Skeletal muscle tissue (tissue), 3 donors: ENCODE measurements at regions not wholly inside any gene's neighbourhood (a gene's known extent, or its start where the extent isn't known, plus 50 kb on each side); places are given as distances from the start of the nearest gene placed in this dataset.

Experiments
- H3K27ac ChIP-seq: one replicate; pipeline ENCODE4 v1.7.0; 2013; ENCODE audit warnings: mild to moderate bottlenecking, low read depth, low read length, inconsistent platforms
- H3K27me3 ChIP-seq, 3 donors: one replicate each; pipeline ENCODE4 v1.7.0; 2013; ENCODE audit warnings: low read length in 3 of 3; ENCODE audit not compliant: control insufficient read depth in 3 of 3, insufficient read depth in 3 of 3
- H3K36me3 ChIP-seq, 3 donors: one replicate each; pipeline ENCODE4 v1.7.0; 2013; ENCODE audit warnings: low read length in 3 of 3; ENCODE audit not compliant: control insufficient read depth in 3 of 3, insufficient read depth in 3 of 3
- H3K4me1 ChIP-seq, 3 donors: one replicate each; pipeline ENCODE4 v1.7.0; 2013; ENCODE audit warnings: low read length in 3 of 3, mild to moderate bottlenecking in 3 of 3; ENCODE audit not compliant: control insufficient read depth in 3 of 3, insufficient read depth in 3 of 3
- H3K4me3 ChIP-seq, 3 donors: one replicate each; pipeline ENCODE4 v1.7.0; 2013; ENCODE audit warnings: low read length in 3 of 3
- H3K9ac ChIP-seq, 3 donors: one replicate each; pipeline ENCODE4 v1.7.0; 2013; ENCODE audit warnings: low read length in 3 of 3, mild to moderate bottlenecking in 3 of 3, moderate library complexity in 2 of 3, low read depth in 1 of 3
- H3K9me3 ChIP-seq, 3 donors: one replicate each; pipeline ENCODE4 v1.7.0; 2013; ENCODE audit warnings: low read length in 3 of 3; ENCODE audit not compliant: control insufficient read depth in 3 of 3
- donor health status: Osteomylitis.

DNA sequence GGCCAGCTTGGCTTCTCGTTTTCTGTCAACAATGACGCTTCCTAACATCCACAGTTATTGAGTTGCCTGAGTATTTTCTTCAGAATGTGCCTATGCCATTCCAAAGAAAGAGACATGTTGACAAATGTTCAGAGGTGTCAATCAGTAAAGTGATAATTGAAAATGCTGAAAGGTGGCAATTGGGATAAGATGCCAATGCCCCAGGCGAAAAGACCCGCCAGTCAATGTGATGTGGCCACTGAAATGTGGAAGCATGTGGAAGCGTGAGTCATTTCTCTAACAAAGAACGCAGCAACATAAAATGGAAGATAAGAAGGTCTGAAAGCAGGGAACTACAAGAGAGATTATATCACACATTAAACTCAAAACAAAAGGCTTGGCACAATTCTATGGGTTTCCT, 882.2 kb upstream of the SLC10A2 start:
- H3K27ac ChIP-seq = no peak overlapping the region
- no peak overlapping the region for H3K4me3 ChIP-seq
- no peaks in the 10 kb centered on the region for H3K4me1 ChIP-seq
- no peak overlapping the region for H3K9ac ChIP-seq
- H3K36me3 ChIP-seq = no peaks in the 10 kb centered on the region
- H3K27me3 ChIP-seq = no peaks in the 10 kb centered on the region
- H3K9me3 ChIP-seq = no peaks in the 10 kb centered on the region

DNA sequence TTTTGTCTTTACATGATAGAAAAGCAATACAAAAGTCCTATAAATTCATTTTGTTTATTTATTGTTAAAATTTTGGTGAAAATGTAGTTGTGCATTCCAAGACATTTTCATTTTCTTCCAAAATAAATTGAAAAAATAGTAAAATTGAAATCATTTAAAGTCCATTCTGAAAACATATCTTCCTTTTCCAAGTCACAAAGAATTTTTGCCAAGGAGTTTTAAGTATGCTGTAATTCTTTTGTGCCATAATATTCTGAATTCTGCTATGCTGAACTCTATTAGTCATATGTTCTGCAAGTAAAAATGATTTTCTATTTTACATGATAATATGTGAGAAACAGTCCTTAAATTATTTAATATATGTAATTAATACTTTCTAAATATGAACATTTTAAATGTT, 879.6 kb upstream of the SLC10A2 start:
- no peak overlapping the region for H3K27ac ChIP-seq
- no peaks in the 10 kb centered on the region for H3K9me3 ChIP-seq
- no peak overlapping the region for H3K9ac ChIP-seq
- no peaks in the 10 kb centered on the region for H3K4me1 ChIP-seq
- no peaks in the 10 kb centered on the region for H3K36me3 ChIP-seq
- H3K27me3 ChIP-seq = no peaks in the 10 kb centered on the region
- H3K4me3 ChIP-seq = no peak overlapping the region

DNA sequence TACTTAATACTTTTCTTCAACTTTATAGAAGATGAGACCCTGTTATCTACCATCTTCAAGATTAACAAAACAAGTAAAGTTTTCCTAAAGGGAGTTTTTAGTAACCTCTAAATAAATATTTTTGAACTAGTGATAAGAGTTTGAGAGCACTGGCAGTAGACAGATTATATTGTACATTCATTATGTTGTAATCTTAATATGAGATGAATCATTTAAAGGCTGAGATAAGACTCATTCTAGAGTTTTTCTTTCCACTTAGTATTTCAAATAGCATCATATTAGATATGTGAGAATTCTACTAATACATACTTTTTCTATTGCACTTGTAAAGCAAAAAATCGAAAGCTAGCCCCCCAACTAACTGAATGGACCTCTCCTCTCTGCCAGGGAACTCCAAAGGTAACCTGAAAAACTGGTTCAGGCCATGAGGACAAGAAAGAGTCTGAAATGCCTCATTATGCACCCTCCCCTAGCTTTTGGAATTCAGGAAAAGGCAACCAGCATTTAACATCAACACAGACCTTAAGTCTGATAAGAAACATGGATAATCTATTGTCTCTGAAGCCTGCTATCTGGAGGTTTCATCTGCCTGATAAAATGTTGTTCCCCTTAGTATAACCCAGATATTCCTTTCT, 875.4 kb upstream of the SLC10A2 start:
- no peak overlapping the region for H3K4me3 ChIP-seq
- no peaks in the 10 kb centered on the region for H3K36me3 ChIP-seq
- H3K27ac ChIP-seq = no peak overlapping the region
- H3K9ac ChIP-seq = no peak overlapping the region
- no peaks in the 10 kb centered on the region for H3K9me3 ChIP-seq
- H3K27me3 ChIP-seq = no peaks in the 10 kb centered on the region
- no peaks in the 10 kb centered on the region for H3K4me1 ChIP-seq

DNA sequence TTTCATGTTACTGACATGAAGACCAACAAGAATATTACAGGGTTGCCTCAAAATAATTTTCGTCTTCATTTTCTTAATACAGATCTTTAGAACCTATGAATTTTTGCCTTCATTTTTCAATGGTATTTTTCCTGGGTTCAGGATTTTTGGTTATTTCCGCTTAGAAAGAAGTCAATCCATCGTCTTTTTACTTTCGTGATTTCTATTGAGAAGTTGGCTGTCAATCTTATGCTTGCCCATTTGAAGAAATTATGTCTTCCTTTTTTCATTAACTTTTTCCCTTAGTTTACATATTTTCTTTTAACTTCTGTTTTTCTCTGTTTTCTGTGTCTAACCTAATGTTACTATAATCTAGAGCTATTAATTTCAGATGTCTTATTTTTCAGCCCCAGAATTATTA, 868.9 kb upstream of the SLC10A2 start:
- Histone ChIP-seq H3K36me3 (no peaks in the 10 kb centered on the region), H3K4me3 (no peak overlapping the region), H3K27ac (no peak overlapping the region), H3K9me3 (no peaks in the 10 kb centered on the region), H3K9ac (no peak overlapping the region), H3K4me1 (no peaks in the 10 kb centered on the region), H3K27me3 (no peaks in the 10 kb centered on the region)

DNA sequence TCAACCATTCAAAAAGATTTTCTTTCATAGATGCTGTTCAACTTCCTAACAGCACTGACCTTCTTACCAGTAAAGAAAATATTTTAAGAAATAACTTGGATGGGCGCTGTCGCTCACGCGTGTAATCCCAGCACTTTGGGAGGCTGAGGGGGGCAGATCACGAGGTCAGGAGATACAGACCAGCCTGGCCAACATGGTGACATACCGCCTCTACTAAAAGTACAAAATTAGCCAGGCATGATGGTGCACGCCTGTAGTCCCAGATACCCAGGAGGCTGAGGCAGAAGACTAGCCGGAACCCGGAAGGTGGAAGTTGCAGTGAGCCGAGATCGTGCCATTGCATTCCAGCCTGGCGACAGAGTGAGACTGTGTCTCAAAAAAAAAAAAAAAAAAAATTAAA, 865.7 kb upstream of the SLC10A2 start:
- Histone ChIP-seq H3K36me3 (no peaks in the 10 kb centered on the region), H3K4me3 (no peak overlapping the region), H3K4me1 (peaks cover 3% of the 10 kb centered on the region in 3 donors), H3K9me3 (no peaks in the 10 kb centered on the region), H3K27ac (no peak overlapping the region), H3K27me3 (no peaks in the 10 kb centered on the region), H3K9ac (no peak overlapping the region)

DNA sequence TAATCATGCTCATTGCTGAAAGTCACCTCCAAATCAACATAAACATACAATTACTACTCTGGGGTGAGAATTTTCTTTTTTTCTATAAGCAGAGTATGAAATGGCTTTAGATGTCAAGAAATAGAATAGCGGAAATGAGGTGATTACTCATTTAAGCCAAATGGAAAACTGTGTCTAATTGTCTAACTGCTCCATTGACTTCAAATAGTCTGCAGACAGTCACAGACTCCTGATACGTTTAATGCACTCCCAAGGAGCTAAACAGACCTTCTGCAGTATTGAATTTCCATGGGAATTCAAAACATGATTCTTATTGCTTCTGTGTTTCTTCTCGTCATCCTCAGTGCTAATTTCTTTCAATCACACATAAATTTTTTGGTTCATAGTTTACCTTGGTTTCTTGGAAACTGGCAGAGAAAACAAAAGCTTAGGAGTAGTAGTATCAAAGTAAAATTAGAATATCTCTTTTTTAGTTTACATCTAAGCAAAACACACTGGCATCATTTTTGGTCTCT, 865.2 kb upstream of the SLC10A2 start:
- Histone ChIP-seq H3K9me3 (no peaks in the 10 kb centered on the region), H3K9ac (no peak overlapping the region), H3K27ac (no peak overlapping the region), H3K36me3 (no peaks in the 10 kb centered on the region), H3K4me3 (no peak overlapping the region), H3K27me3 (no peaks in the 10 kb centered on the region), H3K4me1 (peaks cover 3% of the 10 kb centered on the region in 3 donors)

DNA sequence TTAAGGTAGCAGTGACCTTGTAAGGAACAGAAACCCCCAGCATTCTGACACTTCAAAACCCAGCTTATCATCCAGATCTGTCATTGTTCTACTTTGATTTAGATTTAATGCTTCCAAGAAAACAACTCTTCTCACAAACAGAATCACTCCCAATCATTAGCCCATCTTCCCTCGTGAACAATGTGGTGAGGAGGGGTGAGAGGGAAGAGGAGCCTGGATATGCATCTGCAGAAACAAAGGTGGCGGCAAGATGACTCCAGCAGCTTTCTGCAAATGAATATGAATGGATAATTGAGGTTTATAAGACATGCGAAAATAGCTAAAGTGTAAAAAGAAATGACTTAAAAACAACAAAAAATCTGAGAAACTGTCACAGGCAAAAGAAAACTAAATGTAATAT, 859.9 kb upstream of the SLC10A2 start:
- Histone ChIP-seq H3K27ac (no peak overlapping the region), H3K4me3 (no peak overlapping the region), H3K4me1 (peaks cover 3% of the 10 kb centered on the region in 3 donors), H3K9ac (no peak overlapping the region), H3K9me3 (no peaks in the 10 kb centered on the region), H3K36me3 (no peaks in the 10 kb centered on the region), H3K27me3 (no peaks in the 10 kb centered on the region)

DNA sequence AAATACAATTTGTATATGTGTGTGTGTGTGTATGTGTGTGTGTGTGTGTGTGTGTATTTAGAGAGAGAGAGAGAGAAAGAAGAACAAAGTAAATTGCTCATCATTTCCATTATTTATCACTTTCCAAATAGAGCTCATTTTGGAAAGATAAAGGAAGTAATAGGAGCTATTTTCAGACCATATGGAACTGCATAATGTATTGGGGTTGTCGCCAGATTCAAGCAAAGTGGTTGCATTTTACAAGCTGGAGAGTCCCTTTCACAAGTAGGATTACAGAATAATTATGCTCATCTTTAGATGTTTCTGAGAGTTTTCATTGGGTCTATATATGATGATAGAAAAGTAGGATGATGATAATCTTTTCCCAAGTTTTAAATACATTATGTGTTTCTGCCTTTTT, 842.7 kb upstream of the SLC10A2 start:
- Histone ChIP-seq H3K4me1 (no peaks in the 10 kb centered on the region), H3K27ac (no peak overlapping the region), H3K36me3 (no peaks in the 10 kb centered on the region), H3K27me3 (no peaks in the 10 kb centered on the region), H3K9me3 (no peaks in the 10 kb centered on the region), H3K9ac (no peak overlapping the region), H3K4me3 (no peak overlapping the region)

DNA sequence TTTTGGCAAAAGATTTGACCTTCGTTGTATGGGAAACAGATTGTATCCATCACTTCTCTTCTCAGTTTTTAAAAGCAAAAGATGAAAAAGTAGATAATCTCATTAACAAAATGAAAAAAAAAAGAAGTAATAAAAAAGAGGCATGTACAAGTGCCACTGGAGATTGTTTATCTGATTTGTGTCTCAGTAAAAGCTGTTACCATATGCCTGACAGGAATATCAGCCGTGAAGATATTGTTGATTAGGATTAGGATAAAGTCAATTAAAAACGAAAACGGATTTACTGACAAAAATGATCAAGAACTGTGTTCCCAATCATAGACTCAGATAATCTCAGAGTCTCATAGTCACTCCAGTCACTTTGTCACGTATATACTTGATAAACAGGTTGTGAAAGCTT, 842.1 kb upstream of the SLC10A2 start:
- H3K4me3 ChIP-seq = no peak overlapping the region
- H3K4me1 ChIP-seq = no peaks in the 10 kb centered on the region
- H3K27ac ChIP-seq = no peak overlapping the region
- no peak overlapping the region for H3K9ac ChIP-seq
- H3K36me3 ChIP-seq = no peaks in the 10 kb centered on the region
- H3K9me3 ChIP-seq = no peaks in the 10 kb centered on the region
- H3K27me3 ChIP-seq = no peaks in the 10 kb centered on the region

DNA sequence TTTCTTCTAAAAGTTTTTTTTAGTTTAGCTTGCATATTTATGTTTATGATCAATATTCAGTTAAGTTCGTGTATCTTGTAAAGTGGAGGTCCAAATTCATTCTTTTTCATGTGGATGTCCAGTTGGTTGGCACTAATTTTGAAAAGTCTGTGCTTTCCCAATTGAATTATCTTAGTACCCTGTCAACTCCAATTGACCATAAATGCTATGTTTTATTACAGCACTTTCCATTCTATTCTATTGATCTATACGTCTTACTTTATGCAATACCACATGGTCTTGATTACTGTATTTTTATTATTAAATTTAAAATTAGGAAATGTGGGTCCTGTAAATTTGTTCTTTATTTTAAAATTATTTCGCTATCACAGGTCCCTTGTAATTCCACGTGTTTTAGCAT, 837.6 kb upstream of the SLC10A2 start:
- H3K9me3 ChIP-seq = no peaks in the 10 kb centered on the region
- H3K27me3 ChIP-seq = no peaks in the 10 kb centered on the region
- no peaks in the 10 kb centered on the region for H3K4me1 ChIP-seq
- no peak overlapping the region for H3K4me3 ChIP-seq
- H3K36me3 ChIP-seq = no peaks in the 10 kb centered on the region
- no peak overlapping the region for H3K9ac ChIP-seq
- H3K27ac ChIP-seq = no peak overlapping the region
